Endothelial cell (in vitro differentiated cells): ENCODE measurements at regions not wholly inside any gene's neighbourhood (a gene's known extent, or its start where the extent isn't known, plus 50 kb on each side); places are given as distances from the start of the nearest gene placed in this dataset.
"Not testable (repeated sequence)": the region's sequence is repeated elsewhere in the genome, so short reads cannot be mapped to it uniquely, and the experiment has no call there.

Experiments used
- DNase-seq: peaks from one replicate; pipeline ENCODE4 v3.0.0; 2021; ENCODE audit warnings: low spot score
- H3K27ac Mint-ChIP-seq: one replicate; pipeline ENCODE4 v1.8.0; 2021; ENCODE audit warnings: mixed read lengths, inconsistent platforms; ENCODE audit not compliant: unreplicated experiment
- H3K27me3 Mint-ChIP-seq: one replicate; pipeline ENCODE4 v1.8.0; 2021; ENCODE audit warnings: mild to moderate bottlenecking, moderate library complexity, mixed read lengths, inconsistent platforms; ENCODE audit not compliant: unreplicated experiment
- H3K36me3 Mint-ChIP-seq: one replicate; pipeline ENCODE4 v1.8.0; 2021; ENCODE audit warnings: mild to moderate bottlenecking, low read depth, mixed read lengths, inconsistent platforms; ENCODE audit not compliant: unreplicated experiment
- H3K4me1 Mint-ChIP-seq: one replicate; pipeline ENCODE4 v1.8.0; 2021; ENCODE audit warnings: mild to moderate bottlenecking, mixed read lengths, inconsistent platforms; ENCODE audit not compliant: unreplicated experiment
- H3K4me3 Mint-ChIP-seq: one replicate; pipeline ENCODE4 v1.8.0; 2021; ENCODE audit warnings: mild to moderate bottlenecking, mixed read lengths, inconsistent platforms; ENCODE audit not compliant: unreplicated experiment
- H3K9me3 Mint-ChIP-seq: one replicate; pipeline ENCODE4 v1.8.0; 2021; ENCODE audit warnings: mixed read lengths, inconsistent platforms; ENCODE audit not compliant: unreplicated experiment
- TF ChIP-seq, protein P1 (sequence below): fragments of 200-600 bp; sonication (generic); IDR thresholded peaks from one replicate; pipeline ENCODE4 v1.5.0; 2021; ENCODE audit warnings: antibody characterized with exemption; ENCODE audit not compliant: unreplicated experiment

DNA sequence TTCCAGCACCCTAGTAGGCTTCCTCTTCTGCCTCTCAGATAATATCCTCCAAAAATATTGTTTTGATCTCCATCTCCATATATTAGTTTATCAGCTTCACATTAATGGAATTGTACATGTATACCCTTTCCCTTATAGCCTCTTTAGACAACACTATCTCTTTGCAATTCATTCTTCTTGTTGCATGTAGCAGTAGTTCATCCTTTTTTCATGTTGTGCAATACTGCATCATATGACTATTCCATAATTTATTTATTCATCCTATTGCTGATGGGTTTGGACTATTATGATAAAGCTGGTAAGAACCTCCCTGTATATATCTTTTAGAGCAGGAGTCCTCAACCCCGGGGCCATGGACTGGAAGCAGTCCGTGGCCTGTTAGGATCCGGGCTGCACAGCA is 148.2 kb upstream of the FAT1 start:
- TF ChIP-seq, protein P1, sequence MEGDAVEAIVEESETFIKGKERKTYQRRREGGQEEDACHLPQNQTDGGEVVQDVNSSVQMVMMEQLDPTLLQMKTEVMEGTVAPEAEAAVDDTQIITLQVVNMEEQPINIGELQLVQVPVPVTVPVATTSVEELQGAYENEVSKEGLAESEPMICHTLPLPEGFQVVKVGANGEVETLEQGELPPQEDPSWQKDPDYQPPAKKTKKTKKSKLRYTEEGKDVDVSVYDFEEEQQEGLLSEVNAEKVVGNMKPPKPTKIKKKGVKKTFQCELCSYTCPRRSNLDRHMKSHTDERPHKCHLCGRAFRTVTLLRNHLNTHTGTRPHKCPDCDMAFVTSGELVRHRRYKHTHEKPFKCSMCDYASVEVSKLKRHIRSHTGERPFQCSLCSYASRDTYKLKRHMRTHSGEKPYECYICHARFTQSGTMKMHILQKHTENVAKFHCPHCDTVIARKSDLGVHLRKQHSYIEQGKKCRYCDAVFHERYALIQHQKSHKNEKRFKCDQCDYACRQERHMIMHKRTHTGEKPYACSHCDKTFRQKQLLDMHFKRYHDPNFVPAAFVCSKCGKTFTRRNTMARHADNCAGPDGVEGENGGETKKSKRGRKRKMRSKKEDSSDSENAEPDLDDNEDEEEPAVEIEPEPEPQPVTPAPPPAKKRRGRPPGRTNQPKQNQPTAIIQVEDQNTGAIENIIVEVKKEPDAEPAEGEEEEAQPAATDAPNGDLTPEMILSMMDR = no peak
- Mint-ChIP-seq H3K36me3 (no peaks in the 10 kb centered on the region), H3K4me3 (no peak overlapping the region), H3K9me3 (no peaks in the 10 kb centered on the region), H3K4me1 (no peaks in the 10 kb centered on the region), H3K27ac (no peak overlapping the region), H3K27me3 (no peaks in the 10 kb centered on the region)
- no peak for DNase-seq

DNA sequence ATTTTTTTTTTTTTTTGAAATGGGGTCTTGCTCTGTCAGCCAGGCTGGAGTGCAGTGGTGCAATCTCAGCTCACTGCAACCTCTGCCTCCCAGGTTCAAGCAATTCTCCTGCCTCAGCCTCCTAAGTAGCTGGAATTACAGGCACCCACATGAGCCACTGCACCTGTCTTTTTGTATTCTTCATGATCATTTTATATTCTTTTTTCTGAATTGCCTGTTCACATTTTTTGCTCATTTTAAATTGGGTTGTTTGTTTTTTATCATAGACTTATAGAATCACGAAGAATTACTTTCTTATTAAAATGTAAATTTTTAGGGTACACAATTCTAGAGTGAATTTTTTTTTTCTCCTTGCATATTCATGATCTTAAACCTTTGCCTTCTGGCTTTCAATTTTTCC is 149.4 kb upstream of the FAT1 start:
- not testable (repeated sequence) for H3K4me1 Mint-ChIP-seq, DNase-seq, H3K27ac Mint-ChIP-seq, H3K9me3 Mint-ChIP-seq, H3K4me3 Mint-ChIP-seq, H3K36me3 Mint-ChIP-seq, H3K27me3 Mint-ChIP-seq

DNA sequence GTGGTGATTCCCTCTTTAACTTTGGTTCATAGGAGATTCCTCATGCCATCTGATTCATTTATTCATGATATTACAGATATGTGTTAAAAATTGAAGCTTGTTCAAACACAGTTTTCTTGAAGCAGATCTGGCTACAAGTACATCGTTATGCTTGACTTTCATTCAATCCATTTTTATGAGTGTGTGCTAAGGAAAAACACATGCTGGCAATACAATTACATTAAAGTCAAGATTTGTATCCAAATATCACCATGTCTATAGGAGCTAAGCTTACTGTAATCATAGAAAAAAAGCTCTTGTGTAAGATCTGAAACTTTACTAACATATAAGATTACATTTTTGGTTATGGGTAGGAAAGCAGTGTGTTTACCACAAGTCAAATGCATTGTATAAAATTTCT is 151.8 kb upstream of the FAT1 start:
- Mint-ChIP-seq H3K9me3 (no peaks in the 10 kb centered on the region), H3K4me3 (no peak overlapping the region), H3K27me3 (no peaks in the 10 kb centered on the region), H3K4me1 (no peaks in the 10 kb centered on the region), H3K27ac (no peak overlapping the region), H3K36me3 (no peaks in the 10 kb centered on the region)
- no peak for DNase-seq
- TF ChIP-seq, protein P1 = no peak

DNA sequence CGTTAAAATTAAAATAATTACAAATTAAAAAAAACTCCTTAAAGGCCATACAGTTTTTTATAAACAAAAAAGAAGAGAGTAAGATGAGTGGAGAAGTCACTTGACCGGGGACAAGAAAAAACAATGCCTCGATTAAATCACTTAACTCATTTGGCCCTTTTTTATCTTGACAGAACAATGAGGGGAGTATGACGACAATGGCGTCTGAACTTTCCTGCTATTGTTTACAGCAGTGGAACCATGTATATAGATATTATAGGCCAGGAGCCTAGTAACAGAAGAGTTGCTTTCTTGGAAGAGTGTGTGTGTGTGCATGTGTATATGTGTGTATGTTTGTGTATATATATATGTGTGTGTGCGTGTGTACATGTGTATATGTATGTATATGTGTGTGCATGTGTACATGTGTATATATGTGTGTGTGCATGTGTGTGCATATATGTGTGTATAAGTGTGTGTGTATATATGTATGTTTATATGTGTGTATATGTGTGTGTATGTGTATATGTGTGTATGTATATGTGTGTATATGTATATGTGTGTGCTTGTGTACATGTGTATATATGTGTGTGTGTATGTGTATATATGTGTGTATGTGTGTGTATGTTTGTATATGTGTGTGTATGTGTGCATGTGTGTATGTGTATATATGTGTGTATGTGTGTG is 153.4 kb upstream of the FAT1 start:
- DNase-seq = no peak
- no peaks in the 10 kb centered on the region for H3K36me3 Mint-ChIP-seq
- no peak overlapping the region for H3K27ac Mint-ChIP-seq
- TF ChIP-seq, protein P1 = no peak
- H3K27me3 Mint-ChIP-seq = no peaks in the 10 kb centered on the region
- no peaks in the 10 kb centered on the region for H3K4me1 Mint-ChIP-seq
- no peaks in the 10 kb centered on the region for H3K9me3 Mint-ChIP-seq
- H3K4me3 Mint-ChIP-seq = no peak overlapping the region

DNA sequence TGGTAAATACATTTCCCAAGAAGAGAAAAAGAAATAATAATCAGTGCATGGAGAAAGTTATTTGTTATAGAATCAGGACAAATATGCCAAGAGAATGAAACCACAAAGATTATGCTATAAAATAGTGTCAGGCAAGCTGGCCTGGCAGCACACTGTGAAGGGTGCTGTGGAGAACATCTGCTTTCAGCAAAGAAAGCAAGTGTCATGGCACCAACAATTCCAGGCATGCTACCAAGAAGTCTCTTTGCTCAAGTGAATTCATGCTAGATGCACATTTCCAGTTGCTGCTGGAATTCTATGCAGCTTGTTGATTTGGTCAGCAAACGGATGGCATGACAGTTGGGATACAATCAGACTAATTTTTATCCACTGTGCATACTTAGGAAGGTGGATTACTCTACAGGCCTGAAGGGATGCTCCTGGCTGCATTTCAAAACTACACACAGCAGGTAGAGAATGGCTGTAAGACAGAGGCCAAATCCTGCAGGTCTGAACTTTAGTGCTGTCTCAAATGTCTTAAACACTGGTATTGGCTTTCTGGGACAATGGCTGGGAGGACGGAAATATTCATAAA is 154.6 kb upstream of the FAT1 start:
- H3K27ac Mint-ChIP-seq = no peak overlapping the region
- TF ChIP-seq, protein P1 = no peak
- no peak for DNase-seq
- H3K9me3 Mint-ChIP-seq = no peaks in the 10 kb centered on the region
- no peaks in the 10 kb centered on the region for H3K4me1 Mint-ChIP-seq
- no peaks in the 10 kb centered on the region for H3K27me3 Mint-ChIP-seq
- no peak overlapping the region for H3K4me3 Mint-ChIP-seq
- H3K36me3 Mint-ChIP-seq = no peaks in the 10 kb centered on the region
